Osteoblast (primary cell): ENCODE measurements at regions not wholly inside any gene's neighbourhood (a gene's known extent, or its start where the extent isn't known, plus 50 kb on each side); places are given as distances from the start of the nearest gene placed in this dataset.
"Not testable (repeated sequence)": the region's sequence is repeated elsewhere in the genome, so short reads cannot be mapped to it uniquely, and the experiment has no call there.

Source experiments
- DNase-seq: peaks from one replicate; pipeline ENCODE4 v3.0.0; 2011; ENCODE audit warnings: low spot score, mixed read lengths; ENCODE audit not compliant: insufficient read length; ENCODE audit errors: missing footprints
- H2AFZ ChIP-seq: 2 replicates; pipeline ENCODE4 v1.6.0; 2011; ENCODE audit warnings: mild to moderate bottlenecking, low read length
- H3K27ac ChIP-seq: 2 replicates; pipeline ENCODE4 v1.5.1; 2011; ENCODE audit warnings: mild to moderate bottlenecking, low read depth, low read length, moderate library complexity
- H3K27me3 ChIP-seq: 2 replicates; pipeline ENCODE4 v1.6.0; 2012; ENCODE audit warnings: mild to moderate bottlenecking, control low read depth, inconsistent platforms, low read length, moderate library complexity; ENCODE audit not compliant: insufficient read depth
- H3K36me3 ChIP-seq: 2 replicates; pipeline ENCODE4 v1.5.1; 2011; ENCODE audit warnings: mild to moderate bottlenecking, low read length, control low read depth, moderate library complexity; ENCODE audit not compliant: insufficient read depth
- H3K4me1 ChIP-seq: 2 replicates; pipeline ENCODE4 v1.5.1; 2011; ENCODE audit warnings: mild to moderate bottlenecking, low read length, control low read depth, moderate library complexity; ENCODE audit not compliant: insufficient read depth
- H3K4me2 ChIP-seq: 2 replicates; pipeline ENCODE4 v1.6.0; 2011; ENCODE audit warnings: mild to moderate bottlenecking, low read length; ENCODE audit not compliant: insufficient read depth
- H3K4me3 ChIP-seq: fragments of 200-600 bp; sonication (generic); 3 replicates; pipeline ENCODE4 v1.5.1; 2012; ENCODE audit warnings: mild to moderate bottlenecking, low read length, inconsistent platforms; ENCODE audit not compliant: insufficient read depth
- H3K79me2 ChIP-seq: 2 replicates; pipeline ENCODE4 v1.6.0; 2012; ENCODE audit warnings: mild to moderate bottlenecking, low read length, control low read depth, inconsistent platforms; ENCODE audit not compliant: insufficient read depth
- H3K9me3 ChIP-seq: 2 replicates; pipeline ENCODE4 v1.5.1; 2011; ENCODE audit warnings: low read depth, low read length, control low read depth
- H4K20me1 ChIP-seq: 2 replicates; pipeline ENCODE4 v1.6.0; 2012; ENCODE audit warnings: mild to moderate bottlenecking, low read length, control low read depth; ENCODE audit not compliant: insufficient read depth
- CTCF ChIP-seq: IDR thresholded peaks from 2 replicates; pipeline ENCODE4 v1.5.1; 2011; ENCODE audit warnings: mild to moderate bottlenecking, low read depth, low read length, moderate library complexity; ENCODE audit errors: extremely low read depth

GRCh38 chr3:44028-44676, 152.4 kb upstream of the CHL1 start:
- Histone ChIP-seq H3K4me2 (no peak overlapping the region), H3K36me3 (no peaks in the 10 kb centered on the region), H4K20me1 (no peaks in the 10 kb centered on the region), H3K9me3 (peaks cover 4% of the 10 kb centered on the region), H3K4me3 (no peak overlapping the region), H2AFZ (no peak overlapping the region), H3K4me1 (no peaks in the 10 kb centered on the region), H3K27ac (no peak overlapping the region), H3K27me3 (no peaks in the 10 kb centered on the region), H3K79me2 (no peaks in the 10 kb centered on the region)
- no peak for TF ChIP-seq CTCF
- no peak for DNase-seq

- H3K4me2 ChIP-seq, H2AFZ ChIP-seq, H3K4me3 ChIP-seq, H3K79me2 ChIP-seq, H4K20me1 ChIP-seq, DNase-seq, H3K36me3 ChIP-seq, H3K9me3 ChIP-seq, H3K27me3 ChIP-seq, H3K27ac ChIP-seq, H3K4me1 ChIP-seq: not testable (repeated sequence)
These were observed 151.6 kb upstream of the CHL1 start for GRCh38 chr3:44941-45340.

DNA sequence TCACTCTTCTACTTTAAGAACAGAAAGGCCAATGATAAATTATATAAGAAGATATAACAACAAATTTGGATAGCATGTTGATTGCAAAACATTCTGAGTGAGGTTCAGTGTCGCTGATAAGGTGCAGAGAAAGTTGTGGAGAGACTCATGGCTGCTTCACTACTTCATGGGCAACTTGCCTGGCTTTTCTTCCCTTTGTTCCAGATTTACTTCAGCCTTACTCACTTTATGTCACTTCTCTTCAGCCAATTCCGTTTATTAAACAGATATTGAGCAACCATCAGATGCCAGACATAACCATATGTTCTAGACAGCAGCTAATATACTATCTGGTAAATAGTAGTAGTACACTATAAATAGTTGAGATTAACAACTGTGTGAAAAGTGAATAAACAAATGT, 150.0 kb upstream of the CHL1 start:
- DNase-seq = no peak
- Histone ChIP-seq H3K4me1 (no peaks in the 10 kb centered on the region), H3K79me2 (no peaks in the 10 kb centered on the region), H4K20me1 (no peaks in the 10 kb centered on the region), H3K36me3 (no peaks in the 10 kb centered on the region), H3K27ac (no peak overlapping the region), H3K9me3 (peaks cover 4% of the 10 kb centered on the region), H3K4me3 (no peak overlapping the region), H2AFZ (no peak overlapping the region), H3K4me2 (no peak overlapping the region), H3K27me3 (no peaks in the 10 kb centered on the region)
- no peak for TF ChIP-seq CTCF

- H3K36me3 ChIP-seq, H3K79me2 ChIP-seq, H3K4me1 ChIP-seq, H3K4me3 ChIP-seq, H2AFZ ChIP-seq, H3K27ac ChIP-seq, H3K27me3 ChIP-seq, H4K20me1 ChIP-seq, DNase-seq, H3K9me3 ChIP-seq, H3K4me2 ChIP-seq: not testable (repeated sequence)
These were observed 143.1 kb upstream of the CHL1 start for GRCh38 chr3:53441-53840.

DNA sequence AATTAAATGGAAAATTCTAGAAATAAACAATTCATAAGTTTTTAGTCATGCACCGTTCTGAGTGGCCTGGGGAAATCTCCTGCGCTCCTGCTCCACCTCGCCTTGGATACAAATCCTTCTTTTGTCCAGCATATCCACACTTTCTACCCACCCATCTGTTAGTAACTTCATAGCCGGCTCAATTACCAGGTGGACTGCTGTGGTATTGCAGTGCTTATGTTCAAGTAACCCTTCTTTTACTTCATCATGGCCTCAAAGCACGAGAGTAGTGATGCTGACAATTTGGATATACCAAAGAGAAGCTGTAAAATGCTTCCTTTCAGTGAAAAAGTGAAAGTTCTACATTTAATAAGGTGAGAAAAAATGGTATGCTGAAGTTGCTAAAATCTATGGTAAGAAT, 142.3 kb upstream of the CHL1 start:
- no peak for DNase-seq
- Histone ChIP-seq H3K4me1 (no peaks in the 10 kb centered on the region), H3K27ac (no peak overlapping the region), H3K9me3 (no peaks in the 10 kb centered on the region), H3K36me3 (no peaks in the 10 kb centered on the region), H2AFZ (no peak overlapping the region), H4K20me1 (no peaks in the 10 kb centered on the region), H3K27me3 (no peaks in the 10 kb centered on the region), H3K4me3 (no peak overlapping the region), H3K4me2 (no peak overlapping the region), H3K79me2 (no peaks in the 10 kb centered on the region)
- no peak for TF ChIP-seq CTCF
